Activated B cell treated with CpG ODN at 0.5 μM for 24 hours (primary cell): ENCODE measurements at regions not wholly inside any gene's neighbourhood (a gene's known extent, or its start where the extent isn't known, plus 50 kb on each side); places are given as distances from the start of the nearest gene placed in this dataset.

Experiments used
- ATAC-seq: fragments of 200-7000 bp; cut with Tn5 transposase; one replicate; pipeline ENCODE4 v1.10.0; 2021; ENCODE audit warnings: low read depth, mild to moderate bottlenecking, moderate library complexity
- CTCF ChIA-PET: fragments of 350-600 bp; sonication (Branson Sonifier 250); formaldehyde crosslinking; loops from one replicate; lab custom pipeline; 2021; ENCODE audit warnings: antibody characterized with exemption; lab: Charles Lee
- POLR2A ChIA-PET: fragments of 350-600 bp; sonication (Branson Sonifier 250); formaldehyde crosslinking; loops from one replicate; lab custom pipeline; 2021; ENCODE audit warnings: antibody characterized with exemption; lab: Charles Lee
- DNase-seq: peaks from one replicate; pipeline ENCODE4 v3.0.0; 2022
- H3K27ac Mint-ChIP-seq: one replicate; pipeline ENCODE4 v1.8.0; 2020; ENCODE audit warnings: mixed read lengths
- H3K27me3 Mint-ChIP-seq: one replicate; pipeline ENCODE4 v1.8.0; 2021; ENCODE audit warnings: mixed read lengths
- H3K36me3 Mint-ChIP-seq: one replicate; pipeline ENCODE4 v1.8.0; 2021; ENCODE audit warnings: low read depth, mixed read lengths
- H3K4me1 Mint-ChIP-seq: one replicate; pipeline ENCODE4 v1.8.0; 2021; ENCODE audit warnings: mixed read lengths
- H3K4me3 Mint-ChIP-seq: one replicate; pipeline ENCODE4 v1.8.0; 2020; ENCODE audit warnings: mild to moderate bottlenecking, mixed read lengths
- H3K9me3 Mint-ChIP-seq: one replicate; pipeline ENCODE4 v1.8.0; 2020; ENCODE audit warnings: mixed read lengths
- CTCF ChIP-seq: fragments of 200-600 bp; IDR thresholded peaks from one replicate; pipeline ENCODE4 v1.8.0; 2022; ENCODE audit warnings: antibody characterized with exemption, mild to moderate bottlenecking
- intact Hi-C: fragments of 100-400 bp; cut with micrococcal nuclease; formaldehyde crosslinking; loops from one replicate; pipeline ENCODE4 v1.15.1; 2024

GRCh38 chr4:66035701-66036100, 365.4 kb upstream of the EPHA5 start:
- CTCF ChIA-PET = no interaction called here

GRCh38 chr4:66034671-66035070, 364.4 kb upstream of the EPHA5 start:
- no peaks in the 10 kb centered on the region for H3K9me3 Mint-ChIP-seq
- H3K27ac Mint-ChIP-seq = no peak overlapping the region
- no peaks in the 10 kb centered on the region for H3K27me3 Mint-ChIP-seq
- ChIA-PET CTCF (no interaction called here), POLR2A (no interaction called here)
- ATAC-seq (no peak), DNase-seq (no peak)
- intact Hi-C loops = no loop called here
- no peak overlapping the region for H3K4me3 Mint-ChIP-seq
- H3K4me1 Mint-ChIP-seq = no peaks in the 10 kb centered on the region
- H3K36me3 Mint-ChIP-seq = no peaks in the 10 kb centered on the region
- no peak for TF ChIP-seq CTCF

More at GRCh38 chr4:66035701-66036100, 365.4 kb upstream of the EPHA5 start:
- Mint-ChIP-seq H3K4me3 (no peak overlapping the region), H3K4me1 (no peaks in the 10 kb centered on the region), H3K27ac (no peak overlapping the region), H3K27me3 (no peaks in the 10 kb centered on the region), H3K36me3 (no peaks in the 10 kb centered on the region), H3K9me3 (no peaks in the 10 kb centered on the region)
- TF ChIP-seq CTCF = no peak
- no peak for ATAC-seq
- intact Hi-C loops = no loop called here
- no peak for DNase-seq
- POLR2A ChIA-PET = no interaction called here

- Mint-ChIP-seq H3K9me3 (no peaks in the 10 kb centered on the region), H3K36me3 (no peaks in the 10 kb centered on the region), H3K27ac (no peak overlapping the region), H3K4me3 (no peak overlapping the region), H3K27me3 (no peaks in the 10 kb centered on the region), H3K4me1 (no peaks in the 10 kb centered on the region)
- POLR2A ChIA-PET = no interaction called here
- CTCF ChIA-PET = no interaction called here
- DNase-seq (no peak), ATAC-seq (no peak)
- intact Hi-C loops = no loop called here
- no peak for TF ChIP-seq CTCF
Observed at GRCh38 chr4:66034262-66034661, 364.0 kb upstream of the EPHA5 start.

GRCh38 chr4:66032571-66032970, 362.3 kb upstream of the EPHA5 start:
- DNase-seq = no peak
- ChIA-PET CTCF (no interaction called here), POLR2A (no interaction called here)
- H3K27me3 Mint-ChIP-seq = no peaks in the 10 kb centered on the region
- no peaks in the 10 kb centered on the region for H3K4me1 Mint-ChIP-seq
- H3K27ac Mint-ChIP-seq = no peak overlapping the region
- no peak overlapping the region for H3K4me3 Mint-ChIP-seq
- no peak for TF ChIP-seq CTCF
- H3K36me3 Mint-ChIP-seq = no peaks in the 10 kb centered on the region
- no peaks in the 10 kb centered on the region for H3K9me3 Mint-ChIP-seq
- intact Hi-C loops = no loop called here
- no peak for ATAC-seq

GRCh38 chr4:66028668-66029067, 358.4 kb upstream of the EPHA5 start:
- Mint-ChIP-seq H3K27me3 (no peaks in the 10 kb centered on the region), H3K36me3 (no peaks in the 10 kb centered on the region), H3K27ac (no peak overlapping the region), H3K9me3 (no peaks in the 10 kb centered on the region), H3K4me1 (no peaks in the 10 kb centered on the region), H3K4me3 (no peak overlapping the region)
- intact Hi-C loops = no loop called here
- POLR2A ChIA-PET = no interaction called here
- TF ChIP-seq CTCF = no peak
- ATAC-seq (no peak), DNase-seq (no peak)
- CTCF ChIA-PET = no interaction called here
